Esophagus muscularis mucosa (tissue), 4 donors: ENCODE measurements at regions not wholly inside any gene's neighbourhood (a gene's known extent, or its start where the extent isn't known, plus 50 kb on each side); places are given as distances from the start of the nearest gene placed in this dataset.

ENCODE experiments used
- EP300 ChIP-seq: sonication (generic); formaldehyde crosslinking; IDR thresholded peaks from one replicate; pipeline ENCODE4 v1.6.1; 2017; ENCODE audit warnings: antibody characterized with exemption
- POLR2A ChIP-seq: fragments of 450-650 bp; IDR thresholded peaks from one replicate; pipeline ENCODE4 v1.6.1; 2017; ENCODE audit warnings: antibody characterized with exemption, moderate library complexity, mild to moderate bottlenecking, low read depth
- POLR2AphosphoS5 ChIP-seq, 2 donors: sonication (generic); formaldehyde crosslinking; IDR thresholded peaks; one replicate each; pipeline ENCODE4 v1.6.1; 2017; ENCODE audit warnings: antibody characterized with exemption in 2 of 2
- TF ChIP-seq, protein P1 (sequence below), 3 experiments: fragments of 200-600 bp in 2 of 3; fragments of 450-650 bp in 1 of 3; sonication (generic) in 2 of 3; IDR thresholded peaks; one replicate each; pipeline ENCODE4 v1.5.1; 2017 to 2019; ENCODE audit warnings: antibody characterized with exemption in 3 of 3, mild to moderate bottlenecking in 2 of 3, moderate library complexity in 1 of 3

DNA sequence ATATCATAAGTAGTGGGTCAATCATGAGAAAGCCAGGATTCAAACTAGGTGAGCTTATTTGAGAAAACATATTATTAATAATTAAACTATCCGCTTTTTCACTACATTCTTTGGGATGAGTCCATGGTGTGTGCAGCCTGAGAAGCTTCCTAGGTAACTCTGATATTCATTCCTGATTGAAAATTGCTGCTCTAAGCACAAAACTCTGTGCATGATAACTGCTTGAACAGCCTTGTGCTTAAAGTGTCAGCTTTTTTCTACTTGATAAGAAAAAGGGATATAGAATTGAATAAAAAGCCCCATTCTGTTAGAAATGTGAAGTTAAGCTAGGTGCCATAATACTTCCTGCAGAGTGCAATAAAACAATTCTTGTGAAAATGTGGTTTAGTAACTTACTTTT is 343.5 kb upstream of the LUZP2 start:
- TF ChIP-seq, protein P1, sequence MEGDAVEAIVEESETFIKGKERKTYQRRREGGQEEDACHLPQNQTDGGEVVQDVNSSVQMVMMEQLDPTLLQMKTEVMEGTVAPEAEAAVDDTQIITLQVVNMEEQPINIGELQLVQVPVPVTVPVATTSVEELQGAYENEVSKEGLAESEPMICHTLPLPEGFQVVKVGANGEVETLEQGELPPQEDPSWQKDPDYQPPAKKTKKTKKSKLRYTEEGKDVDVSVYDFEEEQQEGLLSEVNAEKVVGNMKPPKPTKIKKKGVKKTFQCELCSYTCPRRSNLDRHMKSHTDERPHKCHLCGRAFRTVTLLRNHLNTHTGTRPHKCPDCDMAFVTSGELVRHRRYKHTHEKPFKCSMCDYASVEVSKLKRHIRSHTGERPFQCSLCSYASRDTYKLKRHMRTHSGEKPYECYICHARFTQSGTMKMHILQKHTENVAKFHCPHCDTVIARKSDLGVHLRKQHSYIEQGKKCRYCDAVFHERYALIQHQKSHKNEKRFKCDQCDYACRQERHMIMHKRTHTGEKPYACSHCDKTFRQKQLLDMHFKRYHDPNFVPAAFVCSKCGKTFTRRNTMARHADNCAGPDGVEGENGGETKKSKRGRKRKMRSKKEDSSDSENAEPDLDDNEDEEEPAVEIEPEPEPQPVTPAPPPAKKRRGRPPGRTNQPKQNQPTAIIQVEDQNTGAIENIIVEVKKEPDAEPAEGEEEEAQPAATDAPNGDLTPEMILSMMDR (IDR thresholded peaks at IDR 0.05) = no peak
- TF ChIP-seq POLR2AphosphoS5 (IDR thresholded peaks at IDR 0.05) (no peak), POLR2A (no peak), EP300 (no peak)
